22Rv1 (cell line): ENCODE measurements at regions not wholly inside any gene's neighbourhood (a gene's known extent, or its start where the extent isn't known, plus 50 kb on each side); places are given as distances from the start of the nearest gene placed in this dataset.

Experiments
- H3K27ac ChIP-seq: fragments of 450-650 bp; 2 replicates; pipeline ENCODE4 v1.5.1; 2017
- ZFX ChIP-seq: fragments of 450-650 bp; IDR thresholded peaks from 2 replicates; pipeline ENCODE4 v1.6.1; 2017; ENCODE audit warnings: antibody characterized with exemption, borderline replicate concordance
- TF ChIP-seq, protein P1 (sequence below): fragments of 450-650 bp; IDR thresholded peaks from 2 replicates; pipeline ENCODE4 v1.5.1; 2017; ENCODE audit warnings: mild to moderate bottlenecking

GRCh38 chr4:66640233-66640990 is 904.9 kb downstream of the CENPC start:
- no peak for TF ChIP-seq ZFX
- TF ChIP-seq, protein P1, sequence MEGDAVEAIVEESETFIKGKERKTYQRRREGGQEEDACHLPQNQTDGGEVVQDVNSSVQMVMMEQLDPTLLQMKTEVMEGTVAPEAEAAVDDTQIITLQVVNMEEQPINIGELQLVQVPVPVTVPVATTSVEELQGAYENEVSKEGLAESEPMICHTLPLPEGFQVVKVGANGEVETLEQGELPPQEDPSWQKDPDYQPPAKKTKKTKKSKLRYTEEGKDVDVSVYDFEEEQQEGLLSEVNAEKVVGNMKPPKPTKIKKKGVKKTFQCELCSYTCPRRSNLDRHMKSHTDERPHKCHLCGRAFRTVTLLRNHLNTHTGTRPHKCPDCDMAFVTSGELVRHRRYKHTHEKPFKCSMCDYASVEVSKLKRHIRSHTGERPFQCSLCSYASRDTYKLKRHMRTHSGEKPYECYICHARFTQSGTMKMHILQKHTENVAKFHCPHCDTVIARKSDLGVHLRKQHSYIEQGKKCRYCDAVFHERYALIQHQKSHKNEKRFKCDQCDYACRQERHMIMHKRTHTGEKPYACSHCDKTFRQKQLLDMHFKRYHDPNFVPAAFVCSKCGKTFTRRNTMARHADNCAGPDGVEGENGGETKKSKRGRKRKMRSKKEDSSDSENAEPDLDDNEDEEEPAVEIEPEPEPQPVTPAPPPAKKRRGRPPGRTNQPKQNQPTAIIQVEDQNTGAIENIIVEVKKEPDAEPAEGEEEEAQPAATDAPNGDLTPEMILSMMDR: no peak
- no peak overlapping the region for H3K27ac ChIP-seq

DNA sequence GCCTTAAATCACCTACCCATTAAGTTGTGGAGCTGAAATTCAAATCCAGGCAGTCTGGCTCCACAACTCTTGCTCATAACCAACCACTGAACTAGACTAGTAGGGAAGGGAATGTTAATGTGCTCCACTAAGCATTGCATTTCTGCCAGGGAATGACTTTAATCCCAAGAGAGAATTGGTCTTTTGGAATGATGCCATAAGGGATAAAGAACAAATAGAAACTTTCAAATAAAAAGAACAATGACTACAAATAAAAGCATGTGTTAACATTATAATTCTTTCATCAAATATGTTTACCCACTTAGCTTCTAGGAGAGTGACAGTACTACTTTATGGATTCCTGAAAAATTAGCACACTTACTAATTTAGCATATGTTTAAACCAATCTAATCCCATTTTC is 905.9 kb downstream of the CENPC start:
- H3K27ac ChIP-seq: no peak overlapping the region
- TF ChIP-seq, protein P1: no peak
- TF ChIP-seq ZFX: no peak

DNA sequence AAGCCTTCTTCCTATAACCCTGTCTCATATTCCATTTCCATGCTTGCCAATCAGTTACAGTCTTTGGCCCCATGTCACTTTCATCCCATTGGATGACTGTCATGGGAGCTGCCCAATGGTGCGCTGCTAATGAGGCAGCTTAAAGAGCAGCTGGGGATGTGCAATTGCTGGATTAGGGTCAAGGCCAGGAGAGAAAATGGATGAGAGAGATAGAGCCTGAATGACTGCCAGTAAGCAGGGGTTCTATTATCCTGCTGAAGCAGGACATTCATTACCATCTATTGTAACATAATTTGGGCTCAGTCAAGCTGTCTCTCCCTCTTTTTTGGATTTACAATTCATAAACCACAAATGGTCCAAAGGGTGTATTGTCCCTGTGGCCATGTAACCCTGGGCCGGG is 909.0 kb downstream of the CENPC start:
- H3K27ac ChIP-seq: no peak overlapping the region
- TF ChIP-seq, protein P1: no peak
- no peak for TF ChIP-seq ZFX

DNA sequence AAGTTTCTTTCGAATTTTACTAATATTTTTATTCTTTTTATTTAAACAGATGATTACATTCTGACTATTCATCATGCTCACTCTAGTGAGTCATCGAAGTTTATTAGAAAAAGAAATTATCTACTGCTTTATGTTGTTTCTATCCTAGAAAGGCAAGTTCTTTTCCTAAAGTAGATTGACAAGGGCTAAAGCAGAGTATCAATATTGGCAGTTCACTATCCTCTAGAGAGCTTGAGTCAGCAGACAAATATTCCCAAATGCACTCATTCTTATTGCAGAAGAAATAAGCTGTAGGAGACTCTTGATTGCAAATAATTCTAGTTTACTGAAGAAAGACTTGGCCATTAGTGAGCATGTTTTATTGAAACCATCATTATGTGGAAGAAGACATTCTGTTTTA is 911.8 kb downstream of the CENPC start:
- no peak overlapping the region for H3K27ac ChIP-seq
- no peak for TF ChIP-seq ZFX
- TF ChIP-seq, protein P1: no peak

- H3K27ac ChIP-seq: no peak overlapping the region
- TF ChIP-seq ZFX: no peak
- TF ChIP-seq, protein P1: no peak
These were observed 915.4 kb downstream of the CENPC start for GRCh38 chr4:66629927-66630326.

- H3K27ac ChIP-seq: no peak overlapping the region
- no peak for TF ChIP-seq ZFX
- TF ChIP-seq, protein P1: no peak
These were observed 917.2 kb downstream of the CENPC start for GRCh38 chr4:66628146-66628545.

- H3K27ac ChIP-seq: no peak overlapping the region
- no peak for TF ChIP-seq ZFX
- TF ChIP-seq, protein P1: no peak
These were observed 919.8 kb downstream of the CENPC start for GRCh38 chr4:66625480-66625879.
